AG09309 (cell line): ENCODE measurements at regions not wholly inside any gene's neighbourhood (a gene's known extent, or its start where the extent isn't known, plus 50 kb on each side); places are given as distances from the start of the nearest gene placed in this dataset.
"Not testable (repeated sequence)": the region's sequence is repeated elsewhere in the genome, so short reads cannot be mapped to it uniquely, and the experiment has no call there.

Experiments
- DNase-seq: peaks from one replicate; pipeline ENCODE4 v3.0.0-alpha.2; 2010; ENCODE audit warnings: low read depth
- H3K4me3 ChIP-seq: 2 replicates; pipeline ENCODE4 v1.5.1; 2011; ENCODE audit warnings: mild to moderate bottlenecking, low read depth, low read length, moderate library complexity; ENCODE audit not compliant: control insufficient read depth
- CTCF ChIP-seq: IDR thresholded peaks from 2 replicates; pipeline ENCODE4 v1.5.1; 2011; ENCODE audit warnings: mild to moderate bottlenecking, low read depth, low read length, inconsistent platforms; ENCODE audit not compliant: insufficient read depth, control insufficient read depth; ENCODE audit errors: missing control alignments

- not testable (repeated sequence) for DNase-seq
These were observed 56.6 kb upstream of the ASNS start for GRCh38 chr7:97928844-97929243.

GRCh38 chr7:97927790-97928748 lies 55.9 kb upstream of the ASNS start:
- not testable (repeated sequence) for DNase-seq
- peak; percentile 49 for TF ChIP-seq CTCF
- peak overlapping the region; percentile 37 for H3K4me3 ChIP-seq

More at GRCh38 chr7:97928844-97929243, 56.6 kb upstream of the ASNS start:
- not testable (repeated sequence) for H3K4me3 ChIP-seq
